ENCODE measurements at regions not wholly inside any gene's neighbourhood (a gene's known extent, or its start where the extent isn't known, plus 50 kb on each side); places are given as distances from the start of the nearest gene placed in this dataset.

DNA sequence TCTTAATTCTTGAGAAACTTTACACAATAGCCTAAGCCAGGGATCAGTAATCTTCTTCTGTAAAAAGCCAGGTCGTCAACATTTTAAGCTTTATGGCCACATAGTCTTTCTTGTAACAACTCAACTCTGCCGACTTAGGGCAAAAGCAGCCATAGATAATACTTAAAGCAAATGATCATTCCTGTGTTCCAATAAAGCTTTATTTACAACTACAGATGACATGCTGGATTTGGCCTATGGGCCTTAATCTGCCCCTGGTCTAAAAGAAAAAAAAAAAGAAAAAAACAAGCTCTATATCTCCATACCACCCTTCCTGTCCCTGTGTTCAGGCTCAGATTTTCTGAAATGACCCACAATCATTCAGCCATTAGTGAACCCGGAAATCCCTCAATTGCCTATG lies 220.3 kb downstream of the ENC1 start:
- DNase-seq: no peak
- H3K27me3 Mint-ChIP-seq (ENCODE audit: low read depth, poor library complexity): peaks cover 18% of the 10 kb centered on the region
- TF ChIP-seq, protein P1, sequence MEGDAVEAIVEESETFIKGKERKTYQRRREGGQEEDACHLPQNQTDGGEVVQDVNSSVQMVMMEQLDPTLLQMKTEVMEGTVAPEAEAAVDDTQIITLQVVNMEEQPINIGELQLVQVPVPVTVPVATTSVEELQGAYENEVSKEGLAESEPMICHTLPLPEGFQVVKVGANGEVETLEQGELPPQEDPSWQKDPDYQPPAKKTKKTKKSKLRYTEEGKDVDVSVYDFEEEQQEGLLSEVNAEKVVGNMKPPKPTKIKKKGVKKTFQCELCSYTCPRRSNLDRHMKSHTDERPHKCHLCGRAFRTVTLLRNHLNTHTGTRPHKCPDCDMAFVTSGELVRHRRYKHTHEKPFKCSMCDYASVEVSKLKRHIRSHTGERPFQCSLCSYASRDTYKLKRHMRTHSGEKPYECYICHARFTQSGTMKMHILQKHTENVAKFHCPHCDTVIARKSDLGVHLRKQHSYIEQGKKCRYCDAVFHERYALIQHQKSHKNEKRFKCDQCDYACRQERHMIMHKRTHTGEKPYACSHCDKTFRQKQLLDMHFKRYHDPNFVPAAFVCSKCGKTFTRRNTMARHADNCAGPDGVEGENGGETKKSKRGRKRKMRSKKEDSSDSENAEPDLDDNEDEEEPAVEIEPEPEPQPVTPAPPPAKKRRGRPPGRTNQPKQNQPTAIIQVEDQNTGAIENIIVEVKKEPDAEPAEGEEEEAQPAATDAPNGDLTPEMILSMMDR (IDR thresholded peaks at IDR 0.05): no peak
- H3K27ac Mint-ChIP-seq: no peak overlapping the region
- H3K4me3 Mint-ChIP-seq: no peak overlapping the region
- H3K4me1 Mint-ChIP-seq: peaks cover 41% of the 10 kb centered on the region
- H3K9me3 Mint-ChIP-seq: no peaks in the 10 kb centered on the region
- H3K36me3 Mint-ChIP-seq (ENCODE audit: low read depth): no peaks in the 10 kb centered on the region

DNA sequence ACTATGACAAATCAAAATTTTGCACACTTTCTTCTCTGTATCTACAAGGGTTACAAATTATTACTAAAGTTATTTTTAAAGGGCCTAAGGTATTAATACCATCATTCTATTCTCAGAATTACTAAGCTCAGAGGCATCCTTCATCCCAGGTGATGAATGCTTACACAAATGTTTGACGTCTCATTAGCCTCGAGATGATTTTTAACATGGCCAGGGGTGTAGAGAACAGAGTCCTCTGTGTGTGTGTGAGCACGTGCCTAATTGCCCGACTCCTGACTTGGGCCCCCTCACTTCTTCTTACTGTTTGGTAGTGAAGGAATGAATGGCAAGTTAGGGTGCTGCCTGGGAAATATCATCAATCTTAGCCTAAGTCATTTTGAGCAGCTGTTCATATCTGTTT lies 221.1 kb downstream of the ENC1 start:
- no peak overlapping the region for H3K27ac Mint-ChIP-seq
- peaks cover 46% of the 10 kb centered on the region for H3K4me1 Mint-ChIP-seq
- H3K9me3 Mint-ChIP-seq: no peaks in the 10 kb centered on the region
- DNase-seq: no peak
- TF ChIP-seq, protein P1 (IDR thresholded peaks at IDR 0.05): no peak
- no peaks in the 10 kb centered on the region for H3K36me3 Mint-ChIP-seq (ENCODE audit: low read depth)
- no peak overlapping the region for H3K4me3 Mint-ChIP-seq
- peaks cover 20% of the 10 kb centered on the region for H3K27me3 Mint-ChIP-seq (ENCODE audit: low read depth, poor library complexity)

DNA sequence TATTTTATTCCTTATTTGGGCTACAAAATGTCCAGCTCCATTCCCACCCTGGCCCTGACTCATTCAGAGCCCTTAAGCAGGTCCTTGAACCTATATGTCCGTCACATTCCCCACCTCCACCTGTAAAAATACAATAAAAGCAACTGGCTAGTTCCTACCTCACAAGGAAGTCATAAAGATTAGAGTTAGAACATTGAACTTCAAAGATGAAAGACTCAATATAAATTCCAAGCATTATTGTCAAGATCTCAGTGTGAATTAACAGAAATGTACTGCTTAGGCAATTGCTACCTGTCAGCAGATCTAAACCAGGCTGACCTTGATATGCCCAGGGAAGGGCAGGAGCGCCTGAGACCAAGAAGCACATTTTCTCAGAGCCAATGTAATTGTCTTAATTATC lies 221.8 kb downstream of the ENC1 start:
- Mint-ChIP-seq H3K9me3 (no peaks in the 10 kb centered on the region), H3K27me3 (ENCODE audit: low read depth, poor library complexity) (peaks cover 20% of the 10 kb centered on the region), H3K4me1 (peaks cover 53% of the 10 kb centered on the region), H3K4me3 (no peak overlapping the region), H3K27ac (no peak overlapping the region), H3K36me3 (ENCODE audit: low read depth) (no peaks in the 10 kb centered on the region)
- DNase-seq: no peak
- TF ChIP-seq, protein P1 (IDR thresholded peaks at IDR 0.05): no peak

DNA sequence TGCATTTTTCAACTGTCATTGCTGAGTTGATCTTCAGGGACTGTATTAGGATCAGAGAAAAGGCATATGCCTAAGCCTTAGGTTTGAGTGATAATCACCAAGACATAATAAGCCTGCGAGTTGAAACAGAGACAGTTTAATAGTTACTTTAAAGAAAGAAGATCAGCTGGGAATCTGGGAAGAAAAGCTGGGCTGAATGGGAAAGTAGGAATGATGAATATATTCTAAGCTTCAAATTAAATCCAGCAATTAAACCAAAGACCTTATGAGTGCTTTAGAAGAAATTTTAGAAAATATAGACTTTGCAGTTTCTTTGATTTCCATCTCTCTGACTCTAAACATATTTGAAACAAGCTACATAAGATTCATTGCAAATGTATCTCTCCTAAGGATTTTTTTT lies 222.3 kb downstream of the ENC1 start:
- H3K4me1 Mint-ChIP-seq: peaks cover 58% of the 10 kb centered on the region
- peaks cover 20% of the 10 kb centered on the region for H3K27me3 Mint-ChIP-seq (ENCODE audit: low read depth, poor library complexity)
- no peaks in the 10 kb centered on the region for H3K36me3 Mint-ChIP-seq (ENCODE audit: low read depth)

DNA sequence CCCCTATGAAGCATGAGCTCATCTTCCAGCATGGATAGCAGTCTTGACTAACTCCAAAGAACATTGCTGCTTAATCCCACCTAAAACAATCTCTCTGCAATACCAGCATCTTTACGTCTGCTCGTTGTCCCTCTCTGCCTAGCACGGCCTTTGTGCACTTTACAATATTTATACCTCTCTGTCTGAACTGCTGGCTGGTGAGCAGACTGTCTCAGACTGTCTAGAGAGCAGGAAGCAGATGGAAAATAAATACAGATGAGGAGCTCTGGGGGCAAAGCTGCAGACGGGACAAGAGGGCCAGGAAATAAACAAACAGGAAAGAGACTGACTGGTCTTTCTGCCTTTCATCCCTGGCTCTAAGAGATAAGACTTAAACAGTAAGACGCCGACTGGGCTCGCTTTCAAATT lies 224.8 kb downstream of the ENC1 start:
- TF ChIP-seq, protein P1 (IDR thresholded peaks at IDR 0.05): no peak
- Mint-ChIP-seq H3K4me1 (peaks cover 70% of the 10 kb centered on the region), H3K9me3 (no peaks in the 10 kb centered on the region), H3K4me3 (no peak overlapping the region), H3K36me3 (ENCODE audit: low read depth) (no peaks in the 10 kb centered on the region), H3K27ac (no peak overlapping the region), H3K27me3 (ENCODE audit: low read depth, poor library complexity) (peaks cover 7% of the 10 kb centered on the region)
- DNase-seq: no peak

More for the DNA sequence above, 222.3 kb downstream of the ENC1 start:
- H3K9me3 Mint-ChIP-seq: no peaks in the 10 kb centered on the region
- no peak overlapping the region for H3K27ac Mint-ChIP-seq
- H3K4me3 Mint-ChIP-seq: no peak overlapping the region
- DNase-seq: no peak
- TF ChIP-seq, protein P1 (IDR thresholded peaks at IDR 0.05): no peak

DNA sequence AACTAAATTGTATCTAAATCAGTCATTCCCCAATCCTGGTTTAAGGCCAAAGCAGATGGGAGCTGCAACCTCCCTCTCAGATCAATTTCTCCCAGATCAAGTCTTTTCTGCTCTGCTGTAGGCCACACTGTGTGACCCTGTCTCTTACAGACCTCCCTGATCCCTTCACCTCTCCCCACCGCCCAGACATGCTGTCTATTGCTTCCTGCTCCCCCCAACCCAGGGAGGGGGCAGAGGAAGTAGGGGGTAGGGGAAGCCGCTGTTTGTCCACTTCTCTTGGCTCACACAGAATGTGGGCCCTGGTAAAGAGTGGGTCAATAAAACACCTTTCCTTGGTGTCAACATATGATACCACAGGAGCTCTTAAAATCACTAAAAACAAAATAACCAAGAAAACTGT lies 226.3 kb downstream of the ENC1 start:
- Mint-ChIP-seq H3K27ac (no peak overlapping the region), H3K36me3 (ENCODE audit: low read depth) (no peaks in the 10 kb centered on the region), H3K9me3 (no peaks in the 10 kb centered on the region), H3K4me1 (peaks cover 57% of the 10 kb centered on the region), H3K27me3 (ENCODE audit: low read depth, poor library complexity) (peaks cover 6% of the 10 kb centered on the region), H3K4me3 (no peak overlapping the region)
- DNase-seq: no peak
- TF ChIP-seq, protein P1 (IDR thresholded peaks at IDR 0.05): no peak
